ENCODE measurements at regions not wholly inside any gene's neighbourhood (a gene's known extent, or its start where the extent isn't known, plus 50 kb on each side); places are given as distances from the start of the nearest gene placed in this dataset.

DNA sequence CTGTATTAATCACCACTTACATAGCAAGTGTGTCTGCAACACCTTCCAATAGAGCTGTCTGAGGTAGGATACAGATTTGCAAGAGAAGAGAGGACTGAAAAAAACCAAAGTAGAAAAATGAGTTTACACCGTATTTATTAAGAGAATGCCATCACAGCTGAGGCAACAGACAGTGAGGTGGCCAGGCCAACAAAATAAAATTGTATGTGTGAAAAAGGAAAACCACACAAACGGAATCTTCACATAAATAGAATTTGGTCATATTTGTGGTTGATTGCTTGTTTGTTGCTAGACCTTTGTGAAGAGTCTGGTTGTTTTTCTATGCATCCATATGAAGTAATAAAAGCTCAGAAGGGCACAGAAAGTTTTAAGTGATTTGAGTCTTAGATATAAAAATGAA lies 157.8 kb upstream of the TSHZ2 start:
- Histone ChIP-seq H3K27me3 (ENCODE audit: control insufficient read depth in 2 of 2, insufficient read depth in 2 of 2, low read length in 2 of 2) (no peaks in the 10 kb centered on the region), H3K9me3 (replicated peaks in 1 of 2; ENCODE audit: control insufficient read depth in 1 of 2, insufficient read depth in 1 of 2, low read length in 2 of 2) (no peaks in the 10 kb centered on the region), H3K4me3 (replicated peaks in 1 of 3; ENCODE audit: low read depth in 2 of 3, low read length in 3 of 3) (no peak overlapping the region), H3K27ac (ENCODE audit: low read depth in 1 of 2, low read length in 2 of 2) (no peak overlapping the region), H3K36me3 (replicated peaks in 1 of 2; ENCODE audit: control insufficient read depth in 1 of 2, insufficient read depth in 2 of 2, low read length in 2 of 2) (no peaks in the 10 kb centered on the region), H3K79me2 (ENCODE audit: insufficient read depth, low read length) (no peaks in the 10 kb centered on the region), H3K4me2 (replicated peaks; ENCODE audit: extremely low read depth, low read length, poor library complexity, severe bottlenecking) (no peak overlapping the region), H2AFZ (ENCODE audit: insufficient read depth, low read depth, low read length, poor library complexity, severe bottlenecking) (no peak overlapping the region), H3K4me1 (ENCODE audit: control insufficient read depth in 1 of 2, insufficient read depth in 2 of 2, low read length in 2 of 2) (no peaks in the 10 kb centered on the region), H3K9ac (ENCODE audit: insufficient read depth, low read length, poor library complexity, severe bottlenecking) (no peak overlapping the region), H4K20me1 (ENCODE audit: insufficient read depth, low read length) (no peaks in the 10 kb centered on the region)
- Mint-ChIP-seq H3K36me3 (no peaks in the 10 kb centered on the region), H3K27me3 (ENCODE audit: low read depth in 3 of 3) (peaks cover 2 to 5% (median 4%) of the 10 kb centered on the region in 3 donors), H3K27ac (no peak overlapping the region), H3K9me3 (peaks cover 0 to 3% (median 0%) of the 10 kb centered on the region in 7 donors), H3K4me1 (no peaks in the 10 kb centered on the region), H3K4me3 (no peak overlapping the region)
- WGBS (ENCODE audit: insufficient coverage), result 80% methylated on average over 1 of the region's 2 CpGs
- TF ChIP-seq, protein P1, sequence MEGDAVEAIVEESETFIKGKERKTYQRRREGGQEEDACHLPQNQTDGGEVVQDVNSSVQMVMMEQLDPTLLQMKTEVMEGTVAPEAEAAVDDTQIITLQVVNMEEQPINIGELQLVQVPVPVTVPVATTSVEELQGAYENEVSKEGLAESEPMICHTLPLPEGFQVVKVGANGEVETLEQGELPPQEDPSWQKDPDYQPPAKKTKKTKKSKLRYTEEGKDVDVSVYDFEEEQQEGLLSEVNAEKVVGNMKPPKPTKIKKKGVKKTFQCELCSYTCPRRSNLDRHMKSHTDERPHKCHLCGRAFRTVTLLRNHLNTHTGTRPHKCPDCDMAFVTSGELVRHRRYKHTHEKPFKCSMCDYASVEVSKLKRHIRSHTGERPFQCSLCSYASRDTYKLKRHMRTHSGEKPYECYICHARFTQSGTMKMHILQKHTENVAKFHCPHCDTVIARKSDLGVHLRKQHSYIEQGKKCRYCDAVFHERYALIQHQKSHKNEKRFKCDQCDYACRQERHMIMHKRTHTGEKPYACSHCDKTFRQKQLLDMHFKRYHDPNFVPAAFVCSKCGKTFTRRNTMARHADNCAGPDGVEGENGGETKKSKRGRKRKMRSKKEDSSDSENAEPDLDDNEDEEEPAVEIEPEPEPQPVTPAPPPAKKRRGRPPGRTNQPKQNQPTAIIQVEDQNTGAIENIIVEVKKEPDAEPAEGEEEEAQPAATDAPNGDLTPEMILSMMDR (IDR thresholded peaks at IDR 0.05), result no peak
- DNase-seq, result no peak
- intact Hi-C loops (cut with micrococcal nuclease), result no loop called here

DNA sequence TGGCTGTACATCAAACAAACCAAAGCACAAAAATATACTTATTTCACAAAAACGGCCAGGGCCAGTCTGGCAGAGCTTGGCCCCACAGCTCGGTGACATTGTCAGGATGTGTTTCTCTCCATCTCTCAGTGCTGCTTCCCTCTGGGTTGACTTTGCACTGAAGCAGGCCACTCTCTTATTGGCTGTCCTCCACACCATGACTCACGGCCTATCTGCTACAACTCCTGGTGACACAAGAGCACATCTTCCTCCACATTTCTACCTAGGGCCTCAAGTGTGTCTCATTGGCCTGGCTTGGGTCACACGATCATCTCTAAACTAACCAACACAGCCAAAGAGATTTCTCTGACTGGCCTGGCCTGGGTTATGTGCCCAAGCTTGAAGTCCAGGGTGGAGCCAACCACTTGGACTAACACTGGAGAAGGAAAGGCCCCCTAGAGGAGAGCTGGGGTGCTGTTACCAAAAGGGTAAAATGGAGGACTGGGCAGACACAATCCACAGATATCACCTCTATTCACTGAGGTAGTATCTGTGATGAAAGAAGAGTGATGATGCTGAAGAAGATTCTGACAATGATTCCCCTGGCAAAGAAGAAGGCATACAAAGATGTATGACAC lies 159.8 kb upstream of the TSHZ2 start:
- no peak overlapping the region for H2AFZ ChIP-seq (ENCODE audit: insufficient read depth, low read depth, low read length, poor library complexity, severe bottlenecking)
- no peak overlapping the region for H3K27ac ChIP-seq (ENCODE audit: low read depth in 1 of 2, low read length in 2 of 2)
- Mint-ChIP-seq H3K27me3 (ENCODE audit: low read depth in 3 of 3) (peaks cover 2 to 5% (median 4%) of the 10 kb centered on the region in 3 donors), H3K4me1 (no peaks in the 10 kb centered on the region), H3K36me3 (no peaks in the 10 kb centered on the region), H3K9me3 (peaks cover 0 to 3% (median 0%) of the 10 kb centered on the region in 7 donors), H3K4me3 (no peak overlapping the region), H3K27ac (no peak overlapping the region)
- no peak overlapping the region for H3K9ac ChIP-seq (ENCODE audit: insufficient read depth, low read length, poor library complexity, severe bottlenecking)
- H3K36me3 ChIP-seq (replicated peaks in 1 of 2; ENCODE audit: control insufficient read depth in 1 of 2, insufficient read depth in 2 of 2, low read length in 2 of 2), result no peaks in the 10 kb centered on the region
- no peaks in the 10 kb centered on the region for H3K79me2 ChIP-seq (ENCODE audit: insufficient read depth, low read length)
- intact Hi-C loops (cut with micrococcal nuclease), result no loop called here
- 93% methylated on average over 4 of the region's 4 CpGs for WGBS (ENCODE audit: insufficient coverage)
- H3K4me2 ChIP-seq (replicated peaks; ENCODE audit: extremely low read depth, low read length, poor library complexity, severe bottlenecking), result no peak overlapping the region
- H4K20me1 ChIP-seq (ENCODE audit: insufficient read depth, low read length), result no peaks in the 10 kb centered on the region
- no peak for DNase-seq
- TF ChIP-seq, protein P1 (IDR thresholded peaks at IDR 0.05), result no peak
- H3K27me3 ChIP-seq (ENCODE audit: control insufficient read depth in 2 of 2, insufficient read depth in 2 of 2, low read length in 2 of 2), result no peaks in the 10 kb centered on the region
- H3K4me1 ChIP-seq (ENCODE audit: control insufficient read depth in 1 of 2, insufficient read depth in 2 of 2, low read length in 2 of 2), result no peaks in the 10 kb centered on the region
- no peak overlapping the region for H3K4me3 ChIP-seq (replicated peaks in 1 of 3; ENCODE audit: low read depth in 2 of 3, low read length in 3 of 3)
- no peaks in the 10 kb centered on the region for H3K9me3 ChIP-seq (replicated peaks in 1 of 2; ENCODE audit: control insufficient read depth in 1 of 2, insufficient read depth in 1 of 2, low read length in 2 of 2)

All from CD14-positive monocyte (primary cell).